ENCODE measurements at regions not wholly inside any gene's neighbourhood (a gene's known extent, or its start where the extent isn't known, plus 50 kb on each side); places are given as distances from the start of the nearest gene placed in this dataset.

- TF ChIP-seq CTCF (IDR thresholded peaks at IDR 0.05): no peak
- TF ChIP-seq POLR2AphosphoS5 (IDR thresholded peaks at IDR 0.05): no peak
- no peak for TF ChIP-seq POLR2A (IDR thresholded peaks at IDR 0.05)
Measured at GRCh38 chr6:163963205-163964120, 548.9 kb downstream of the QKI start.
